ENCODE measurements at regions not wholly inside any gene's neighbourhood (a gene's known extent, or its start where the extent isn't known, plus 50 kb on each side); places are given as distances from the start of the nearest gene placed in this dataset.

DNA sequence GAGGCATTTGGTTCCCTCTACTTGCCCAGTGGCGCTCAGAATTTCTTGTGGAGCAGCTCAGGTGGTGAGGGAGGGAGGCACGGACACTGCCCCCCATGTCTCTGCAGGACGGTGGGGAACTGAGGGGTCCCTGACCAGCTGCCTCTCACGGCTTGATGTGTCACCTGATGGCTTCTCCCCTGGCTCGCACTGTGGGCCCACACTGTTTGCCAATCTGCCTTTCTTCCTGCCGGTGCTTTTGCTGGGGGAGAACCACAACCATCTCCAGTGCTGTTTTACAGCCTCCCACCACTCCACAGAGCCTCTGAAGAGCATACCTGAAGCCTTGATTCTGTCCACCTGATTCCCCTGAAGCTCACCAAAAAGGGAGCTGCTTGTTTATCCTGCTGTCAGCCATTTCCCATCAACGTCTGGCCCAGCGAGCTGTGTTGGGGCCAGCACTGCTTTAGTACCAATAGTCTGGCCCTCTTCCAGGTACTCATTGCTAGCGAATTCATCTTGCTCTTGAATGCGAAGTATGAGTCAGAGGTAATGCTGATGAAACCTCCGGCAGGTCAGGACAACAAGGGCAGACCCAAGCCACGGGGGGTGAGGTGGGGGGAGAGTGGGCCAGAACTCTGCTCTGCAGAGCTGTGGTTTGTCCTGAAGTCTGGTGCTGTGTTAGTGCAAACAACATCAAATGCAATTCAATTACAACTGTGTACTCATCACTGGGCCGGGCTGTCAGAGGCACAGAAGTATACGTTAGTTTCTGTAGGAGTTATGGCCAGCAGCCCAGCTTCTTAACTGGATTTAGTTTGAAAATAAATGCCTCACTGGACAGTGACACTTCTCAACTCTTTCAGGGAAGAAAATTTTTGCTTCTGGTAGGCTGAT, 208.3 kb upstream of the JADE1 start:
- WGBS: 75% methylated on average over 14 of the region's 14 CpGs
- H3K27ac ChIP-seq (ENCODE audit: low read depth, low read length): peak overlapping the region; percentile 51
- no peaks in the 10 kb centered on the region for H3K27me3 ChIP-seq (ENCODE audit: insufficient read depth, low read length)
- no peaks in the 10 kb centered on the region for H3K36me3 ChIP-seq (ENCODE audit: insufficient read depth, low read length)
- peaks cover 29% of the 10 kb centered on the region for H3K4me1 ChIP-seq (ENCODE audit: insufficient read depth, low read length)
- no peaks in the 10 kb centered on the region for H3K9me3 ChIP-seq (ENCODE audit: insufficient read depth, low read depth, low read length)
- H3K9ac ChIP-seq (ENCODE audit: low read depth, low read length): no peak overlapping the region; the same call in 1 of the 2 replicates
- no peak overlapping the region for H3K4me3 ChIP-seq (ENCODE audit: low read length)

DNA sequence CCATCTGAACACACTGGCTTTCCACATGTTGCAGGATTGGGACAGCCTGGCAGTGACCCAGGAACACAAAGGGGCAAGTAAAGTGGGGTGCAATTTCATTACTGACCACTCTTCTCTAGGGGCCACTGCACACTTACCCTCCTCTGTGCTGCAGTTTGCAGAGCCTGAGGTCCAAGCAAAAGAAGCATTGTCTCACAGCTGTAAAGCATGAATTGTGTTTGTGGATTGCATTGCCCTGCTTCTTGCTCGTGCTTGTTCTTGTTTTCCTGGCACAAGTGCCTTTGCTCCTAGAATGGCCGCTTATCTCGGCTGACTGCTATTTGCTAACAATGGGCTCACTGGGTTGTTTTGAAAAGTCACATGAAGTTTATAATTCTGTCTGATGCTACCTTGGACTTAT, 209.1 kb upstream of the JADE1 start:
- H3K4me3 ChIP-seq (ENCODE audit: low read length): no peak overlapping the region
- 0 out of 2 replicates have a peak overlapping the region, but pooled peaks have one; percentile 51 for H3K27ac ChIP-seq (ENCODE audit: low read depth, low read length)
- H3K9ac ChIP-seq (ENCODE audit: low read depth, low read length): no peak overlapping the region

GRCh38 chr4:128597500-128597899, 212.0 kb upstream of the JADE1 start:
- no peak overlapping the region for H3K27ac ChIP-seq (ENCODE audit: low read depth, low read length)
- H3K36me3 ChIP-seq (ENCODE audit: insufficient read depth, low read length): no peaks in the 10 kb centered on the region
- H3K4me3 ChIP-seq (ENCODE audit: low read length): no peak overlapping the region
- H3K27me3 ChIP-seq (ENCODE audit: insufficient read depth, low read length): no peaks in the 10 kb centered on the region
- WGBS: 94% methylated on average over 3 of the region's 3 CpGs
- H3K9ac ChIP-seq (ENCODE audit: low read depth, low read length): no peak overlapping the region
- H3K4me1 ChIP-seq (ENCODE audit: insufficient read depth, low read length): peaks cover 19% of the 10 kb centered on the region
- peaks cover 6% of the 10 kb centered on the region; the same call in 1 of the 2 replicates for H3K9me3 ChIP-seq (ENCODE audit: insufficient read depth, low read depth, low read length)

More for the DNA sequence above, 209.1 kb upstream of the JADE1 start:
- Histone ChIP-seq H3K27me3 (ENCODE audit: insufficient read depth, low read length) (no peaks in the 10 kb centered on the region), H3K4me1 (ENCODE audit: insufficient read depth, low read length) (peaks cover 28% of the 10 kb centered on the region), H3K36me3 (ENCODE audit: insufficient read depth, low read length) (no peaks in the 10 kb centered on the region), H3K9me3 (ENCODE audit: insufficient read depth, low read depth, low read length) (no peaks in the 10 kb centered on the region)
- 88% methylated on average over 3 of the region's 3 CpGs for WGBS

- H3K27me3 ChIP-seq (ENCODE audit: insufficient read depth, low read length): no peaks in the 10 kb centered on the region
- no peak overlapping the region for H3K27ac ChIP-seq (ENCODE audit: low read depth, low read length)
- no peak overlapping the region for H3K9ac ChIP-seq (ENCODE audit: low read depth, low read length)
- no peaks in the 10 kb centered on the region for H3K36me3 ChIP-seq (ENCODE audit: insufficient read depth, low read length)
- H3K4me3 ChIP-seq (ENCODE audit: low read length): no peak overlapping the region
- whole genome bisulfite sequencing: 98% methylated on average over 2 of the region's 2 CpGs
- peaks cover 15% of the 10 kb centered on the region for H3K4me1 ChIP-seq (ENCODE audit: insufficient read depth, low read length)
- peaks cover 6% of the 10 kb centered on the region; the same call in 1 of the 2 replicates for H3K9me3 ChIP-seq (ENCODE audit: insufficient read depth, low read depth, low read length)
Observed at GRCh38 chr4:128596853-128597252, 212.6 kb upstream of the JADE1 start.

- H3K9ac ChIP-seq (ENCODE audit: low read depth, low read length): no peak overlapping the region
- H3K27ac ChIP-seq (ENCODE audit: low read depth, low read length): no peak overlapping the region
- H3K4me1 ChIP-seq (ENCODE audit: insufficient read depth, low read length): peaks cover 10% of the 10 kb centered on the region
- no peaks in the 10 kb centered on the region for H3K36me3 ChIP-seq (ENCODE audit: insufficient read depth, low read length)
- WGBS: 96% methylated on average over 5 of the region's 5 CpGs
- H3K27me3 ChIP-seq (ENCODE audit: insufficient read depth, low read length): no peaks in the 10 kb centered on the region
- H3K9me3 ChIP-seq (ENCODE audit: insufficient read depth, low read depth, low read length): peaks cover 6% of the 10 kb centered on the region; the same call in 1 of the 2 replicates
- no peak overlapping the region for H3K4me3 ChIP-seq (ENCODE audit: low read length)
Observed at GRCh38 chr4:128596115-128596514, 213.4 kb upstream of the JADE1 start.

DNA sequence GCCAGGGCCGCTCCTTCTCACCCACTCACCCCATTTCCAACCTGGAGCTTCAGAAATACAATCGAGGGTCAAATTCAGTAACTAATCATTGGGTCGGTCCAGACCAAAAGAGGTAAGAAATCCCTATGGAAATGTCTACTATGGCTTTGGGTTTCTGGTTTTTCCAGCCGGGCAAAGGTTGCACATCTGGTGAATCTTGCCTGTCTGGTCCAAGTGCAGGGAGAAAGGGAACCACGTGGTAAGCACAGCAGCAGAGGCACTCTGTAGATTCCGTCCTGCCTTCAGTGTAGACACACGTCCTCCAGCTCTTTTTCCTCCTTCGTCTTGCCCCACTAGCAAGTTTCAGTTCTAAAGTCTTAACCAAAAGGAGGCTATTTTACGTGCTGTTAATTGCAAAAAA, 218.0 kb upstream of the JADE1 start:
- Histone ChIP-seq H3K9ac (ENCODE audit: low read depth, low read length) (no peak overlapping the region), H3K27me3 (ENCODE audit: insufficient read depth, low read length) (no peaks in the 10 kb centered on the region), H3K9me3 (ENCODE audit: insufficient read depth, low read depth, low read length) (peaks cover 6% of the 10 kb centered on the region; the same call in 1 of the 2 replicates), H3K36me3 (ENCODE audit: insufficient read depth, low read length) (no peaks in the 10 kb centered on the region), H3K27ac (ENCODE audit: low read depth, low read length) (no peak overlapping the region), H3K4me3 (ENCODE audit: low read length) (no peak overlapping the region), H3K4me1 (ENCODE audit: insufficient read depth, low read length) (peaks cover 11% of the 10 kb centered on the region; the same call in 1 of the 2 replicates)
- 94% methylated on average over 9 of the region's 9 CpGs for WGBS

GRCh38 chr4:128590773-128591172, 218.7 kb upstream of the JADE1 start:
- no peak overlapping the region for H3K27ac ChIP-seq (ENCODE audit: low read depth, low read length)
- H3K4me1 ChIP-seq (ENCODE audit: insufficient read depth, low read length): peaks cover 11% of the 10 kb centered on the region; the same call in 1 of the 2 replicates
- H3K4me3 ChIP-seq (ENCODE audit: low read length): no peak overlapping the region
- no peaks in the 10 kb centered on the region for H3K36me3 ChIP-seq (ENCODE audit: insufficient read depth, low read length)
- WGBS: 88% methylated on average over 3 of the region's 3 CpGs
- no peak overlapping the region for H3K9ac ChIP-seq (ENCODE audit: low read depth, low read length)
- peaks cover 6% of the 10 kb centered on the region; the same call in 1 of the 2 replicates for H3K9me3 ChIP-seq (ENCODE audit: insufficient read depth, low read depth, low read length)
- no peaks in the 10 kb centered on the region for H3K27me3 ChIP-seq (ENCODE audit: insufficient read depth, low read length)

DNA sequence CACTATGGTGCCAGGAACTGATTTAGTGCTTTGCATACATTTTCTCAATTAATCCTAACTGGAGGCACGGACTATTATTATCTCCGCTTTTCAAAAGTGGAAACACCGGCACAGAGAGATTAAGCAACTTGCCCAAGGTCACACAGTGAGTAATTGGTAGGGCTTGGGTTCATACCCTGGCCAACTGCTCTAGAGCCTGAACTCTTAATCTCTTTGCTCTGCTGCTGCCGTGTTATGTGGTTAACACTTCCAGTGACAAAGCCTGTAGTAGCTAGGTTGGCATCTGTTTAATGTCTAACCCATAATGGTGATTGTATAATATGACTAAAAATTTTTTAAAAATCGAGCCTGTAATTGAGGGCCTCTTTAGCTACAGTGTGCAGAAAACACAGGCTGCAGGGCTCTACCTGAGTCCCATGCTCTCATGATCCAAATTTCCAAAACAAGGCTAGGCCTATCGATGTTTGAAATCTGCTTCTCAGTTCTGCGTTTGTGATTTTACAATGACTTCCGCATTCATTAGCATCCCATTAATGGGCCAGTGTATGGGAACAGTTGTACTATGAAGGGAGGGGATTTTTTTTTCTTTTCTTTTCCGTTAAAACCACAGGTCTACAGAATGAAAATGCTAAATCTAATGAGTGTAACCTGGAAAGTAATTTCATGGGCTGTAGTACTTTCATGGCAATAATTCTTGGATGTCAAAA, 219.3 kb upstream of the JADE1 start:
- no peak overlapping the region for H3K9ac ChIP-seq (ENCODE audit: low read depth, low read length)
- H3K27ac ChIP-seq (ENCODE audit: low read depth, low read length): no peak overlapping the region
- H3K4me3 ChIP-seq (ENCODE audit: low read length): no peak overlapping the region
- H3K9me3 ChIP-seq (ENCODE audit: insufficient read depth, low read depth, low read length): peaks cover 6% of the 10 kb centered on the region; the same call in 1 of the 2 replicates
- H3K27me3 ChIP-seq (ENCODE audit: insufficient read depth, low read length): no peaks in the 10 kb centered on the region
- no peaks in the 10 kb centered on the region for H3K36me3 ChIP-seq (ENCODE audit: insufficient read depth, low read length)
- peaks cover 11% of the 10 kb centered on the region; the same call in 1 of the 2 replicates for H3K4me1 ChIP-seq (ENCODE audit: insufficient read depth, low read length)
- WGBS: 93% methylated on average over 9 of the region's 9 CpGs

DNA sequence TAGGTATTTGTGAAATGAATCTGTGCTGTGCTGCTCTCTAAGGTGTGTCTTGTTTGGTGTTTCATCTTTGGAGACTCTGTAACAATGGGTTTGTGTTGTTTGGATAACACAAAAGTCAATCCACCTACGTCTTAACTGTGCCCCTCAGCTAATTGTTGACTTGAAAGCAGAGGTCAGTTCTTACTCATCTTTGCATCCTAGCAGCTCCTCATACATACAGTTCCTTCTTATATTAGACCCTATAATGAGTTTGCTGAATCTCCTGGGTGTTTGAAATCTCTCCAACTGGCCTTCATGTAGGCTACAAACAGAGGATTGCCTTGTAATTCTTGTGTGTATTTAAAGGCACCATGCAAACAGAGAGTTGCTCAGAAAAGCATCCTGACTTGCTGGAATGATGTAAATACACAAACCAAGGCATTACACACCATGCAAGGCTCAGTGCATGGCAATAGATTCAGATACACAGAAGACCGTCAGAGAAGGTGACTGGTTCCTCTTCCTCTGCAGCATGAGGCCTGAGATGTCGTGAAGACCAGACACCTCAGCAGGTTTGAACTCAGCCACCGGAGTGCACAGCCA, 220.0 kb upstream of the JADE1 start:
- Histone ChIP-seq H3K27ac (ENCODE audit: low read depth, low read length) (no peak overlapping the region), H3K4me3 (ENCODE audit: low read length) (no peak overlapping the region), H3K4me1 (ENCODE audit: insufficient read depth, low read length) (peaks cover 11% of the 10 kb centered on the region; the same call in 1 of the 2 replicates), H3K9me3 (ENCODE audit: insufficient read depth, low read depth, low read length) (peaks cover 6% of the 10 kb centered on the region; the same call in 1 of the 2 replicates), H3K36me3 (ENCODE audit: insufficient read depth, low read length) (no peaks in the 10 kb centered on the region), H3K9ac (ENCODE audit: low read depth, low read length) (no peak overlapping the region), H3K27me3 (ENCODE audit: insufficient read depth, low read length) (no peaks in the 10 kb centered on the region)
- WGBS: 88% methylated on average over 4 of the region's 4 CpGs

DNA sequence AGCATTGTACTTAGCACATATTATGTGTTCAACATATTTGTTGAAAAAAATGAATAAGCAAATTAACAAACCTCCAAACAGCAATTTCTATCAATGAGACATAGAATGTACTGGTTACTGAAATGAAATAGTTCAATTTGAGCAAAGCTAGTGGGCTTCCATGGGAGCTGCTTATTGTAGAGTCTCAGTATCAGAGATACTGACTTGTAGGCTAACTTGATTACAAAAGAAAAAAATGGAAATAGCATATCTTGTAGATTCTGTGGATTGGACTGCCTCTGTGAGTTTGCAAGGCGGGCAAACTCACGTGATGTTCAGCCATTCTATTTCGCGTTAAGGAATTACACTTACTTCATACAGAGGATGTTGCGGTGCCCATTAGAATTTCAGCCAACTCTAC, 222.1 kb upstream of the JADE1 start:
- H3K4me1 ChIP-seq (ENCODE audit: insufficient read depth, low read length): peaks cover 11% of the 10 kb centered on the region; the same call in 1 of the 2 replicates
- no peaks in the 10 kb centered on the region for H3K36me3 ChIP-seq (ENCODE audit: insufficient read depth, low read length)
- WGBS: 97% methylated on average over 5 of the region's 5 CpGs
- no peak overlapping the region for H3K9ac ChIP-seq (ENCODE audit: low read depth, low read length)
- no peak overlapping the region for H3K27ac ChIP-seq (ENCODE audit: low read depth, low read length)
- H3K4me3 ChIP-seq (ENCODE audit: low read length): no peak overlapping the region
- no peaks in the 10 kb centered on the region for H3K9me3 ChIP-seq (ENCODE audit: insufficient read depth, low read depth, low read length)
- no peaks in the 10 kb centered on the region for H3K27me3 ChIP-seq (ENCODE audit: insufficient read depth, low read length)

Measured in HUES64 (cell line).